WTC11 (cell line): ENCODE measurements at regions not wholly inside any gene's neighbourhood (a gene's known extent, or its start where the extent isn't known, plus 50 kb on each side); places are given as distances from the start of the nearest gene placed in this dataset.

Experiments used
- ATAC-seq: fragments of 200-7000 bp; cut with Tn5 transposase; 2 replicates; pipeline ENCODE4 v1.10.0; 2021; ENCODE audit warnings: mild to moderate bottlenecking, moderate library complexity
- CTCF ChIA-PET: fragments of 300-600 bp; sonication (Branson Sonifier 250); formaldehyde crosslinking; loops from one replicate; lab custom pipeline; 2021; ENCODE audit warnings: antibody characterized with exemption; lab: Charles Lee
- POLR2A ChIA-PET: fragments of 350-600 bp; sonication (Branson Sonifier 250); formaldehyde crosslinking; loops from one replicate; lab custom pipeline; 2021; ENCODE audit warnings: antibody characterized with exemption; lab: Charles Lee
- DNase-seq: peaks from one replicate; pipeline ENCODE4 v3.0.0; 2021; ENCODE audit warnings: low spot score
- H3K27ac Mint-ChIP-seq: 2 replicates; pipeline ENCODE4 v1.8.0; 2021; ENCODE audit warnings: mixed read lengths
- H3K27me3 Mint-ChIP-seq: 2 replicates; pipeline ENCODE4 v1.8.0; 2021; ENCODE audit warnings: low read depth, mild to moderate bottlenecking, moderate library complexity, mixed read lengths
- H3K36me3 Mint-ChIP-seq: 2 replicates; pipeline ENCODE4 v1.8.0; 2021; ENCODE audit warnings: mixed read lengths
- H3K4me1 Mint-ChIP-seq: 2 replicates; pipeline ENCODE4 v1.8.0; 2022; ENCODE audit warnings: mixed read lengths
- H3K4me3 Mint-ChIP-seq: 2 replicates; pipeline ENCODE4 v1.8.0; 2021; ENCODE audit warnings: mild to moderate bottlenecking, moderate library complexity, mixed read lengths
- H3K9me3 Mint-ChIP-seq: 2 replicates; pipeline ENCODE4 v1.8.0; 2021; ENCODE audit warnings: mixed read lengths
- CDX4 ChIP-seq: fragments of 250-450 bp; sonication (Bioruptor Pico); IDR thresholded peaks from 2 replicates; pipeline ENCODE4 v1.9.0; 2021; ENCODE audit warnings: moderate library complexity, mild to moderate bottlenecking, inconsistent platforms, borderline replicate concordance
- CTCF ChIP-seq: fragments of 200-600 bp; IDR thresholded peaks from 2 replicates; pipeline ENCODE4 v1.8.0; 2022; ENCODE audit warnings: antibody characterized with exemption
- E2F4 ChIP-seq: sonication (generic); formaldehyde crosslinking; IDR thresholded peaks from 2 replicates; pipeline ENCODE4 v1.8.1; 2022; ENCODE audit warnings: low read depth, mild to moderate bottlenecking, moderate library complexity, missing genetic modification reagents, borderline replicate concordance
- EMX1 ChIP-seq: fragments of 250-450 bp; sonication (Bioruptor Pico); IDR thresholded peaks from 2 replicates; pipeline ENCODE4 v1.8.0; 2021; ENCODE audit warnings: mild to moderate bottlenecking
- FOXJ3 ChIP-seq: sonication (generic); formaldehyde crosslinking; IDR thresholded peaks from 2 replicates; pipeline ENCODE4 v1.9.0; 2021; ENCODE audit warnings: missing genetic modification reagents, mild to moderate bottlenecking, borderline replicate concordance
- HMGA2 ChIP-seq: fragments of 250-450 bp; sonication (Bioruptor Pico); IDR thresholded peaks from 2 replicates; pipeline ENCODE4 v1.4.0; 2021; ENCODE audit warnings: mild to moderate bottlenecking, moderate library complexity
- IRF2 ChIP-seq: sonication (generic); formaldehyde crosslinking; IDR thresholded peaks from 2 replicates; pipeline ENCODE4 v1.8.0; 2022; ENCODE audit warnings: low read depth, missing genetic modification reagents, borderline replicate concordance
- MXD4 ChIP-seq: fragments of 250-450 bp; sonication (Bioruptor Pico); IDR thresholded peaks from 2 replicates; pipeline ENCODE4 v1.8.0; 2021; ENCODE audit warnings: mild to moderate bottlenecking, moderate library complexity, borderline replicate concordance
- NFATC4 ChIP-seq: fragments of 250-450 bp; sonication (Bioruptor Pico); IDR thresholded peaks from 2 replicates; pipeline ENCODE4 v1.9.0; 2021; ENCODE audit warnings: mild to moderate bottlenecking
- NR2C2 ChIP-seq: sonication (generic); formaldehyde crosslinking; IDR thresholded peaks from 2 replicates; pipeline ENCODE4 v1.8.0; 2022; ENCODE audit warnings: mild to moderate bottlenecking, missing genetic modification reagents
- PREB ChIP-seq: sonication (generic); formaldehyde crosslinking; IDR thresholded peaks from 2 replicates; pipeline ENCODE4 v1.8.1; 2022; ENCODE audit warnings: mild to moderate bottlenecking, missing genetic modification reagents, moderate library complexity, borderline replicate concordance
- RELA ChIP-seq: sonication (generic); formaldehyde crosslinking; IDR thresholded peaks from 2 replicates; pipeline ENCODE4 v1.8.1; 2022; ENCODE audit warnings: missing genetic modification reagents, mild to moderate bottlenecking, borderline replicate concordance
- SOX15 ChIP-seq: fragments of 250-450 bp; sonication (Bioruptor Pico); IDR thresholded peaks from 2 replicates; pipeline ENCODE4 v1.9.0; 2021; ENCODE audit warnings: mild to moderate bottlenecking
- TCF7 ChIP-seq: sonication (generic); formaldehyde crosslinking; IDR thresholded peaks from 2 replicates; pipeline ENCODE4 v1.8.0; 2022; ENCODE audit warnings: mild to moderate bottlenecking, low read depth, missing genetic modification reagents, moderate library complexity
- TEAD4 ChIP-seq: sonication (generic); formaldehyde crosslinking; IDR thresholded peaks from 2 replicates; pipeline ENCODE4 v1.8.0; 2022; ENCODE audit warnings: mild to moderate bottlenecking, missing genetic modification reagents
- ZBTB43 ChIP-seq: sonication (generic); formaldehyde crosslinking; IDR thresholded peaks from 2 replicates; pipeline ENCODE4 v1.8.1; 2023; ENCODE audit warnings: mild to moderate bottlenecking, missing genetic modification reagents
- ZNF263 ChIP-seq: sonication (generic); formaldehyde crosslinking; IDR thresholded peaks from 2 replicates; pipeline ENCODE4 v1.8.1; 2022; ENCODE audit warnings: low read depth, mild to moderate bottlenecking, moderate library complexity, missing genetic modification reagents
- ZNF423 ChIP-seq: fragments of 250-450 bp; sonication (Bioruptor Pico); IDR thresholded peaks from 2 replicates; pipeline ENCODE4 v2.1.2; 2022; ENCODE audit warnings: mild to moderate bottlenecking, moderate library complexity
- ZNF425 ChIP-seq: fragments of 250-450 bp; sonication (Bioruptor Pico); conservative IDR thresholded peaks from 2 replicates; pipeline ENCODE4 v1.9.0; 2021; ENCODE audit warnings: mild to moderate bottlenecking
- ZNF512 ChIP-seq: sonication (generic); formaldehyde crosslinking; IDR thresholded peaks from 2 replicates; pipeline ENCODE4 v1.8.1; 2022; ENCODE audit warnings: missing genetic modification reagents, borderline replicate concordance
- ZNF532 ChIP-seq: fragments of 250-450 bp; sonication (Bioruptor Pico); IDR thresholded peaks from 2 replicates; pipeline ENCODE4 v1.9.0; 2021; ENCODE audit warnings: mild to moderate bottlenecking, borderline replicate concordance

- no peak for TF ChIP-seq ZNF532 (CRISPR knock-in tag)
- no peak for TF ChIP-seq ZBTB43 (CRISPR knock-in tag)
- TF ChIP-seq MXD4 (CRISPR knock-in tag): no peak
- no peak for TF ChIP-seq ZNF425 (CRISPR knock-in tag)
- TF ChIP-seq ZNF423 (CRISPR knock-in tag): no peak
- no peak for TF ChIP-seq RELA (CRISPR knock-in tag)
- no peak for TF ChIP-seq NFATC4
- no peak for TF ChIP-seq HMGA2 (CRISPR knock-in tag)
- no peak for TF ChIP-seq TCF7
- TF ChIP-seq, all 79 proteins: peak for 0
Measured at GRCh38 chr12:105451211-105451610, 120.7 kb downstream of the C12orf75 start (continued).

GRCh38 chr12:105451798-105452197 is 121.3 kb downstream of the C12orf75 start:
- Mint-ChIP-seq H3K4me3 (no peak overlapping the region), H3K27me3 (no peaks in the 10 kb centered on the region; the same call in 1 of the 2 replicates), H3K9me3 (no peaks in the 10 kb centered on the region), H3K4me1 (peaks cover 4% of the 10 kb centered on the region; the same call in 1 of the 2 replicates), H3K36me3 (no peaks in the 10 kb centered on the region), H3K27ac (no peak overlapping the region)
- DNase-seq: no peak
- ChIA-PET POLR2A (no interaction called here), CTCF (no interaction called here)
- ATAC-seq: no peak
- TF ChIP-seq EMX1 (no peak), CTCF (no peak), FOXJ3 (CRISPR knock-in tag) (no peak), IRF2 (CRISPR knock-in tag) (no peak), E2F4 (CRISPR knock-in tag) (no peak), SOX15 (CRISPR knock-in tag) (no peak), ZNF512 (CRISPR knock-in tag) (no peak), ZNF263 (CRISPR knock-in tag) (no peak), NR2C2 (CRISPR knock-in tag) (no peak), CDX4 (CRISPR knock-in tag) (no peak), PREB (no peak), TEAD4 (CRISPR knock-in tag) (no peak), TCF7 (no peak)
